Activated naive CD4-positive, alpha-beta T cell treated with anti-CD3 and anti-CD28 coated beads for 36 hours (primary cell): ENCODE measurements at regions not wholly inside any gene's neighbourhood (a gene's known extent, or its start where the extent isn't known, plus 50 kb on each side); places are given as distances from the start of the nearest gene placed in this dataset.

ENCODE experiments used
- CTCF ChIA-PET: fragments of 350-600 bp; sonication (Branson Sonifier 250); formaldehyde crosslinking; loops from one replicate; lab custom pipeline; 2021; ENCODE audit warnings: antibody characterized with exemption; lab: Charles Lee
- DNase-seq: peaks from one replicate; pipeline ENCODE4 v3.0.0-alpha.2; 2020
- H3K27ac Mint-ChIP-seq: one replicate; pipeline ENCODE4 v1.8.0; 2021; ENCODE audit warnings: mild to moderate bottlenecking, mixed read lengths
- H3K27me3 Mint-ChIP-seq: one replicate; pipeline ENCODE4 v1.8.0; 2021; ENCODE audit warnings: low read depth, mixed read lengths
- H3K36me3 Mint-ChIP-seq: one replicate; pipeline ENCODE4 v1.8.0; 2021; ENCODE audit warnings: low read depth, mixed read lengths
- H3K4me1 Mint-ChIP-seq: one replicate; pipeline ENCODE4 v1.8.0; 2021; ENCODE audit warnings: low read depth, mixed read lengths
- H3K4me3 Mint-ChIP-seq: one replicate; pipeline ENCODE4 v1.8.0; 2021; ENCODE audit warnings: mild to moderate bottlenecking, moderate library complexity, mixed read lengths
- H3K9me3 Mint-ChIP-seq: one replicate; pipeline ENCODE4 v1.8.0; 2021; ENCODE audit warnings: mixed read lengths
- intact Hi-C: fragments of 100-400 bp; cut with micrococcal nuclease; formaldehyde crosslinking; loops from one replicate; pipeline ENCODE4 v1.15.1; 2023

- peak; percentile 2 for DNase-seq
- Mint-ChIP-seq H3K4me3 (no peak overlapping the region), H3K9me3 (no peaks in the 10 kb centered on the region), H3K4me1 (no peaks in the 10 kb centered on the region), H3K27me3 (peaks cover 6% of the 10 kb centered on the region), H3K36me3 (no peaks in the 10 kb centered on the region), H3K27ac (no peak overlapping the region)
- CTCF ChIA-PET = no interaction called here
- intact Hi-C loops = no loop called here
Measured at GRCh38 chr14:101504096-101504948, 57.0 kb upstream of the DIO3 start.

- Mint-ChIP-seq H3K27ac (no peak overlapping the region), H3K4me1 (no peaks in the 10 kb centered on the region), H3K27me3 (peaks cover 2% of the 10 kb centered on the region), H3K4me3 (no peak overlapping the region), H3K9me3 (no peaks in the 10 kb centered on the region), H3K36me3 (no peaks in the 10 kb centered on the region)
- DNase-seq = peak; percentile 3
- CTCF ChIA-PET = no interaction called here
- intact Hi-C loops = no loop called here
Measured at GRCh38 chr14:101505236-101505970, 55.9 kb upstream of the DIO3 start.

- Mint-ChIP-seq H3K27me3 (no peaks in the 10 kb centered on the region), H3K9me3 (no peaks in the 10 kb centered on the region), H3K4me1 (no peaks in the 10 kb centered on the region), H3K27ac (no peak overlapping the region), H3K4me3 (no peak overlapping the region), H3K36me3 (no peaks in the 10 kb centered on the region)
- CTCF ChIA-PET = interaction anchor here (0.5 kb wide), 1 partner anchor 198 kb away, joined by 3 read pairs; no protein-coding TSS in a partner anchor
- intact Hi-C loops = no loop called here
- peak; percentile 1 for DNase-seq
Measured at GRCh38 chr14:101506211-101506925, 54.9 kb upstream of the DIO3 start.

GRCh38 chr14:101506926-101507835, 54.1 kb upstream of the DIO3 start:
- Mint-ChIP-seq H3K4me3 (no peak overlapping the region), H3K27me3 (no peaks in the 10 kb centered on the region), H3K4me1 (no peaks in the 10 kb centered on the region), H3K9me3 (no peaks in the 10 kb centered on the region), H3K27ac (no peak overlapping the region), H3K36me3 (no peaks in the 10 kb centered on the region)
- DNase-seq = peak; percentile 1
- intact Hi-C loops = no loop called here
- CTCF ChIA-PET = interaction anchor here (0.5 kb wide), 1 partner anchor 197 kb away, joined by 3 read pairs; no protein-coding TSS in a partner anchor

- H3K27ac Mint-ChIP-seq = no peak overlapping the region
- H3K36me3 Mint-ChIP-seq = no peaks in the 10 kb centered on the region
- no peaks in the 10 kb centered on the region for H3K9me3 Mint-ChIP-seq
- no peaks in the 10 kb centered on the region for H3K4me1 Mint-ChIP-seq
- intact Hi-C loops = no loop called here
- DNase-seq = no peak
- H3K4me3 Mint-ChIP-seq = no peak overlapping the region
- no peaks in the 10 kb centered on the region for H3K27me3 Mint-ChIP-seq
- CTCF ChIA-PET = no interaction called here
Measured at GRCh38 chr14:101507836-101508150, 53.5 kb upstream of the DIO3 start.

- no peak overlapping the region for H3K4me3 Mint-ChIP-seq
- no peaks in the 10 kb centered on the region for H3K27me3 Mint-ChIP-seq
- H3K9me3 Mint-ChIP-seq = no peaks in the 10 kb centered on the region
- H3K4me1 Mint-ChIP-seq = no peaks in the 10 kb centered on the region
- no peaks in the 10 kb centered on the region for H3K36me3 Mint-ChIP-seq
- CTCF ChIA-PET = no interaction called here
- intact Hi-C loops = no loop called here
- no peak overlapping the region for H3K27ac Mint-ChIP-seq
- no peak for DNase-seq
Measured at GRCh38 chr14:101508196-101508947, 52.9 kb upstream of the DIO3 start.

- no peak overlapping the region for H3K4me3 Mint-ChIP-seq
- no peaks in the 10 kb centered on the region for H3K9me3 Mint-ChIP-seq
- no peak overlapping the region for H3K27ac Mint-ChIP-seq
- CTCF ChIA-PET = no interaction called here
- H3K36me3 Mint-ChIP-seq = no peaks in the 10 kb centered on the region
- no peaks in the 10 kb centered on the region for H3K27me3 Mint-ChIP-seq
- no peaks in the 10 kb centered on the region for H3K4me1 Mint-ChIP-seq
- intact Hi-C loops = no loop called here
- no peak for DNase-seq
Measured at GRCh38 chr14:101508948-101509729, 52.2 kb upstream of the DIO3 start.

GRCh38 chr14:101509730-101510371, 51.4 kb upstream of the DIO3 start:
- DNase-seq = no peak
- intact Hi-C loops = no loop called here
- Mint-ChIP-seq H3K27me3 (no peaks in the 10 kb centered on the region), H3K9me3 (no peaks in the 10 kb centered on the region), H3K4me1 (no peaks in the 10 kb centered on the region), H3K27ac (no peak overlapping the region), H3K4me3 (no peak overlapping the region), H3K36me3 (no peaks in the 10 kb centered on the region)
- CTCF ChIA-PET = no interaction called here

- no peaks in the 10 kb centered on the region for H3K27me3 Mint-ChIP-seq
- H3K4me3 Mint-ChIP-seq = no peak overlapping the region
- CTCF ChIA-PET = no interaction called here
- no peak overlapping the region for H3K27ac Mint-ChIP-seq
- H3K9me3 Mint-ChIP-seq = peaks cover 7% of the 10 kb centered on the region
- H3K36me3 Mint-ChIP-seq = no peaks in the 10 kb centered on the region
- H3K4me1 Mint-ChIP-seq = no peaks in the 10 kb centered on the region
- intact Hi-C loops = no loop called here
- no peak for DNase-seq
Measured at GRCh38 chr14:101511199-101511598, 50.1 kb upstream of the DIO3 start.
